ENCODE measurements at regions not wholly inside any gene's neighbourhood (a gene's known extent, or its start where the extent isn't known, plus 50 kb on each side); places are given as distances from the start of the nearest gene placed in this dataset.
"Not testable (repeated sequence)": the region's sequence is repeated elsewhere in the genome, so short reads cannot be mapped to it uniquely, and the experiment has no call there.

DNA sequence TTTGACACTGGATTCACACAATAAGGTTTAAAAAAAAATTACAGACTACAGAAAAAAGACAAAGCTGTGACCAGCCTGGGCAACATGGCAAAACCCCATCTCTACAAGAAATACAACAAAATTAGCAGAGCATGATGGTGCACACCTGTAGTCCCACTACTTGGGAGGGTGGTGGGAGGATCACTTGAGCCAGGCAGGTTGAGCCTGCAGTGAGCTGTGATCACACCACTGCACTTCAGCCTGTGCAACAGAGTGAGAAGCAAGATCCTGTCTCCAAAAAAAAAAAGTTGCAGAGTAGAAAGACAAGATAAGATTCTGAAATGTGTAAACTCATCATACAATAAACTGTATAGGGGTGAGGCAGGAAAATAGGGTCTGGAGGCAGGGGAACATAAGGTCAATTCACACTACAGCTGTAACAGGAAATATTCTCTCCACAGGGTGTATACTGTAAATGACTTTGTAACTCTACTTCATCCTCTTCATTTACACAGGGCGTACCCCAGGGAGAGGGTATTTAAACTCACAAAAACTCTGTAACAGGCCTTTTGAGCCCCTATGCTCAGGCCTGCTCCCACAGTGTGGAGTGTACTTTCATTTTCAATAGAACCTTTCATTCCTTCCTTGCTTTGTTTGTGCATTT lies 112.6 kb upstream of the MAPK10 start:
- TF ChIP-seq, protein P1, sequence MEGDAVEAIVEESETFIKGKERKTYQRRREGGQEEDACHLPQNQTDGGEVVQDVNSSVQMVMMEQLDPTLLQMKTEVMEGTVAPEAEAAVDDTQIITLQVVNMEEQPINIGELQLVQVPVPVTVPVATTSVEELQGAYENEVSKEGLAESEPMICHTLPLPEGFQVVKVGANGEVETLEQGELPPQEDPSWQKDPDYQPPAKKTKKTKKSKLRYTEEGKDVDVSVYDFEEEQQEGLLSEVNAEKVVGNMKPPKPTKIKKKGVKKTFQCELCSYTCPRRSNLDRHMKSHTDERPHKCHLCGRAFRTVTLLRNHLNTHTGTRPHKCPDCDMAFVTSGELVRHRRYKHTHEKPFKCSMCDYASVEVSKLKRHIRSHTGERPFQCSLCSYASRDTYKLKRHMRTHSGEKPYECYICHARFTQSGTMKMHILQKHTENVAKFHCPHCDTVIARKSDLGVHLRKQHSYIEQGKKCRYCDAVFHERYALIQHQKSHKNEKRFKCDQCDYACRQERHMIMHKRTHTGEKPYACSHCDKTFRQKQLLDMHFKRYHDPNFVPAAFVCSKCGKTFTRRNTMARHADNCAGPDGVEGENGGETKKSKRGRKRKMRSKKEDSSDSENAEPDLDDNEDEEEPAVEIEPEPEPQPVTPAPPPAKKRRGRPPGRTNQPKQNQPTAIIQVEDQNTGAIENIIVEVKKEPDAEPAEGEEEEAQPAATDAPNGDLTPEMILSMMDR (IDR thresholded peaks at IDR 0.05; ENCODE audit: insufficient read depth, low read length, missing control alignments): no peak
- CTCF ChIA-PET: no interaction called here

DNA sequence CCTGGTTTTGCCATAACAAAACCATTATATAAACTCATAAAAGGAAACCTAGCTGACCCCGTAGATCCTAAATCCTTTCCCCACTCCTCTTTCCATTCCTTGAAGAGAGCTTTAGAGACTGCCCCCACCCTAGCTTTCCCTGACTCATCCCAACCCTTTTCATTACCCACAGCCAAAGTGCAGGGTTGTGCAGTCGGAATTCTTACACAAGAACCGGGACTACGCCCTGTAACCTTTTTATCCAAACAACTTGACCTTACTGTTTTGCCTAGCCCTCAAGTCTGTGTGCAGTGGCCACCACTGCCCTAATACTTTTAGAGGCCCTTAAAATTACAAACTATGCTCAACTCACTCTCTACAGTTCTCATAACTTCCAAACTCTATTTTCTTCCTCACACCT lies 116.0 kb upstream of the PTPN13 start:
- H3K4me3 ChIP-seq (ENCODE audit: low read depth, low read length); CTCF ChIA-PET; POLR2A ChIA-PET; DNase-seq (ENCODE audit: low read depth, low spot score): not testable (repeated sequence)

More for the DNA sequence above, 112.6 kb upstream of the MAPK10 start:
- H3K4me3 ChIP-seq (ENCODE audit: low read depth, low read length): no peak overlapping the region
- POLR2A ChIA-PET: no interaction called here
- DNase-seq (ENCODE audit: low read depth, low spot score): no peak

DNA sequence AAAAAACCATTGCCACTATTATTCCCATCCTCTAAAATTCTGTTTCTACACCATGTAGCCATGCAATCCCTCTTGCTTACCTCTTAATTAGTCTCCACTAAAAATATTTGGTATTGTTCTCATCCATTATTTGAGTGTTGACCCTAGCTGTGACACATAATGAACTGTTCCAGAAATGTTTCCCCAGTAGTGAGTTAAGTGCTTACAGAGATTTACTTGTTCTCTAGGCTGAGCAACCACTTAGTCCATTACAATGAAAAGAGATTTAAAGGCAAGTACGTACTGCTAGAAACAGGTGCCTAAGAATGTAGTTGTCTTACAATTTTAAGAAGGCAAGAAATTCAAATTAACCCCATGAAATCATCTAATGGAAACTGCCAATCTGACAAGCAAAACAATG lies 112.7 kb upstream of the PTPN13 start:
- DNase-seq (ENCODE audit: low read depth, low spot score): no peak
- ChIA-PET POLR2A (no interaction called here), CTCF (interaction anchor here (1.2 to 6.5 kb wide), 3 partner anchors 8 to 17 kb away, joined by 3 to 37 read pairs (median 4); no protein-coding TSS in a partner anchor)
- TF ChIP-seq, protein P1 (IDR thresholded peaks at IDR 0.05; ENCODE audit: insufficient read depth, low read length, missing control alignments): no peak
- H3K4me3 ChIP-seq (ENCODE audit: low read depth, low read length): no peak overlapping the region

DNA sequence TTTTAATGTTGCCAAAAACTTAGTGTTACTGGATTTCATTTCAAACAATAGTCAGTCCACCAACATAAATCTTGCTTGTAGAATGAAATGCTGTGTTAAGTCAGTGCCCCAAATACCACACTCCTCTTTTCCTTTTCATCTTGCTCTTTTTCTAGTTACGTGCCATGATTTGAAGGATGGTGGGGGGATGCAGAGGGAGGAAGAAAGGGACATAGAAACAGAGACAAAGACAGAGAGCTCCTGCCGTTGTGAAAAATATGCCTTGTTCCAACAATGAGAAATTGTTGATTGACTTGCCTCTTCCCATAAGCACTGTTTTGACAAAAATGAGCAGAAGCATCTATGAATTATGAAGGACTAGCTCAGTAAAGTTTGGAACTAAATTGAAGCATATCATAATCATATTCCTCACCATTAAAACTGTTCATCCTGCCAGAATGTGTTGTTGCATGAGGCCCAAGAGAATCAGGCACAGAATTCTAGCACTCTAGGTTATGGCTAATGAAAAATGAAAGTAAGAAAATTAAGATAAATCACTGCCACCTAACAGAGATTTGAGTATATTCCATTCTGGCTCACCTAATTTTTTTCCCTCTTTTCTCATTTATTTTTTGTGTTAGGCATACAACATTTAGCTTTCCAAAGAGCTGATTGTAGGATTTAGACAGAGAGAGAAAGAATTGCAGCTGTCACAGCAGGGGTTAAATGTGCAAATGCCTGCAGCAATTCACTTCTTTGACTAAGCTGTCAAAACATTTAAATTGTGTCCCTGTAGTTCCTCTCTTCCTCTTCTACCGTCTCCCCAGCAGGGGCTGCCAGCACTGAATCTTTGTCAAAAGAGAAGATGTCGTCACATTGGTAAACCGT lies 111.6 kb upstream of the PTPN13 start:
- POLR2A ChIA-PET: no interaction called here
- DNase-seq (ENCODE audit: low read depth, low spot score): no peak
- H3K4me3 ChIP-seq (ENCODE audit: low read depth, low read length): no peak overlapping the region
- TF ChIP-seq, protein P1 (IDR thresholded peaks at IDR 0.05; ENCODE audit: insufficient read depth, low read length, missing control alignments): peak; percentile 17
- CTCF ChIA-PET: interaction anchor here (0.7 to 6.5 kb wide), 4 partner anchors 9 to 17 kb away, joined by 3 to 37 read pairs (median 4); no protein-coding TSS in a partner anchor

DNA sequence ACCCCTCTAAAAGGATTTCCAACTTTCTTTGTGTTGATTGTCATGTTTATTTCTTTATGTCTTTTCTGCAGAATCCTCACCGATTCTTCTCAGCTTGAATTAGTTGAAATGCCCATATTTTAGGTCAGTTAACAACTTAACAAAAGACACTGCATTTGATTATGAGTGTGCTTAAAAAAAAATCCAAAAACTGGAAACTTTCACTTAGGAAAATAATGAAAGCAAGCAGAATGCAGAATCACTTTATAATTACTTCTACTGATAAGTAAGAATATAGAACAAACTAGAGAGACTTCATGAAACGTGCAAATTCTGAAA lies 111.0 kb upstream of the PTPN13 start:
- CTCF ChIA-PET: interaction anchor here (1.1 to 6.5 kb wide), 3 partner anchors 9 to 14 kb away, joined by 3 to 37 read pairs (median 4); no protein-coding TSS in a partner anchor
- no peak overlapping the region for H3K4me3 ChIP-seq (ENCODE audit: low read depth, low read length)
- POLR2A ChIA-PET: no interaction called here
- DNase-seq (ENCODE audit: low read depth, low spot score): no peak
- TF ChIP-seq, protein P1 (IDR thresholded peaks at IDR 0.05; ENCODE audit: insufficient read depth, low read length, missing control alignments): no peak

DNA sequence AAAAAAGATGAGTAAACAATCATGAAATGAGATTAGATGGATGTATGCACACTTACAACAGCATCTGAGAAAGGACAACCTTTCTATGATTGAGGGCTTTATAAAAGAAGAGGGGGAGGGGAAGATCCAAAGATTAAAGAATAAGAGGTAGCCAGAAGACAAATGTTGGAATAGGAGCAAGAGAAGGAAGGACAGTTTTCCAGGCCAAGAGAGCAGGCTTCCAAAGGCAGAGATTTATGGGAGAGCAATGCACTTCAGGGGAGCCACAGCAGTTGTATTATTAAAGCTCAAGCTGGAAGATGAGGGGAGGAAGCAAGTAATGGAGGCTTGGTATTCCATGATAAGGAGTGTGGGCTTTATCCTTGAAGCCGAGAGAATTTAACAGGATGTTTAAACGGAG lies 110.3 kb upstream of the PTPN13 start:
- TF ChIP-seq, protein P1 (IDR thresholded peaks at IDR 0.05; ENCODE audit: insufficient read depth, low read length, missing control alignments): no peak
- DNase-seq (ENCODE audit: low read depth, low spot score): no peak
- ChIA-PET CTCF (interaction anchor here (6.5 kb wide), 1 partner anchor 11 kb away, joined by 37 read pairs; no protein-coding TSS in a partner anchor), POLR2A (no interaction called here)
- H3K4me3 ChIP-seq (ENCODE audit: low read depth, low read length): no peak overlapping the region
